Uterus (tissue), 3 donors: ENCODE measurements at regions not wholly inside any gene's neighbourhood (a gene's known extent, or its start where the extent isn't known, plus 50 kb on each side); places are given as distances from the start of the nearest gene placed in this dataset.

Experiments
- DNase-seq, 2 donors: peaks; one replicate each; pipeline ENCODE4 v3.0.0-alpha.2; 2019 to 2020
- H3K27ac ChIP-seq, 2 donors: fragments of 200-600 bp; sonication (generic); 1 replicate in 1 of 2; 2 replicates in 1 of 2; pipeline ENCODE4 v1.5.1; 2016 to 2018
- H3K27me3 ChIP-seq, 2 donors: fragments of 200-600 bp; sonication (generic); one replicate each; pipeline ENCODE4 v1.5.1; 2018 to 2019; ENCODE audit warnings: control low read depth in 1 of 2
- H3K36me3 ChIP-seq, 2 donors: fragments of 200-600 bp; sonication (generic); one replicate each; pipeline ENCODE4 v1.5.1; 2019; ENCODE audit warnings: control low read depth in 1 of 2
- H3K4me1 ChIP-seq, 2 donors: fragments of 200-600 bp; sonication (generic); one replicate each; pipeline ENCODE4 v1.5.1; 2018 to 2019; ENCODE audit warnings: control low read depth in 1 of 2
- H3K4me3 ChIP-seq, 2 donors: fragments of 200-600 bp; sonication (generic); 1 replicate in 1 of 2; 2 replicates in 1 of 2; pipeline ENCODE4 v1.5.1; 2018 to 2019; ENCODE audit warnings: mild to moderate bottlenecking in 1 of 2
- H3K9me3 ChIP-seq, 2 donors: fragments of 200-600 bp; sonication (generic); one replicate each; pipeline ENCODE4 v1.5.1; 2019; ENCODE audit warnings: control low read depth in 1 of 2
- POLR2A ChIP-seq, 2 donors: fragments of 450-650 bp; IDR thresholded peaks; one replicate each; pipeline ENCODE4 v1.6.1; 2016; ENCODE audit warnings: antibody characterized with exemption in 2 of 2, mild to moderate bottlenecking in 1 of 2, moderate library complexity in 1 of 2
- intact Hi-C: fragments of 100-400 bp; cut with DNase I; formaldehyde crosslinking; loops from one replicate; pipeline ENCODE4 v1.15.1; 2023; ENCODE audit warnings: low total_unique reads
- TF ChIP-seq, protein P1 (sequence below), 4 experiments: fragments of 200-600 bp in 2 of 4; fragments of 450-650 bp in 2 of 4; sonication (generic) in 2 of 4; IDR thresholded peaks; one replicate each; pipeline ENCODE4 v1.5.1; 2016 to 2019; ENCODE audit warnings: antibody characterized with exemption in 4 of 4, mild to moderate bottlenecking in 2 of 4, moderate library complexity in 1 of 4
- donor health status: DM: yes; HTN: yes; CAD: no.

DNA sequence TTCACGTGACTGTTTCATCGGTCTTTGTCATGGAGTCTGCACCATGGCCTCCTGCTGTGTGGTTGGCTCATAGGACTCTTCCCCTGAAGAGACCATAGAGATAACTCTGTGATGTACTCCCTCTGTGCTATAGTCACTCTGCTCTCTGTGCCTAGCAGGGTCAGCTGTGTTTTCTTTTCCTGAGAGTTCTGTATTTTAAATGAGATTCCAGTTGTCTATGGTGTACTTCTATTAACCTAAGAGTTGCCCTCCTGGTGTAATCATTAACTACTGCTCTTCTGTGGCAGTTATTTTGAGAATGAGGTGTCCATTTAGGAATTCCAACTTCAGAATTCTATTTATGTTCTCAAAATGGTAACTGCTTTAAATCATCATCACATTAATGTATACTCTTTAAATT lies 114.5 kb upstream of the ARPP21 start:
- no peak for DNase-seq
- Histone ChIP-seq H3K27me3 (no peaks in the 10 kb centered on the region), H3K4me1 (no peaks in the 10 kb centered on the region), H3K36me3 (no peaks in the 10 kb centered on the region), H3K27ac (no peak overlapping the region), H3K9me3 (no peaks in the 10 kb centered on the region), H3K4me3 (no peak overlapping the region)
- intact Hi-C loops = no loop called here
- TF ChIP-seq POLR2A (IDR thresholded peaks at IDR 0.05) = no peak
- TF ChIP-seq, protein P1, sequence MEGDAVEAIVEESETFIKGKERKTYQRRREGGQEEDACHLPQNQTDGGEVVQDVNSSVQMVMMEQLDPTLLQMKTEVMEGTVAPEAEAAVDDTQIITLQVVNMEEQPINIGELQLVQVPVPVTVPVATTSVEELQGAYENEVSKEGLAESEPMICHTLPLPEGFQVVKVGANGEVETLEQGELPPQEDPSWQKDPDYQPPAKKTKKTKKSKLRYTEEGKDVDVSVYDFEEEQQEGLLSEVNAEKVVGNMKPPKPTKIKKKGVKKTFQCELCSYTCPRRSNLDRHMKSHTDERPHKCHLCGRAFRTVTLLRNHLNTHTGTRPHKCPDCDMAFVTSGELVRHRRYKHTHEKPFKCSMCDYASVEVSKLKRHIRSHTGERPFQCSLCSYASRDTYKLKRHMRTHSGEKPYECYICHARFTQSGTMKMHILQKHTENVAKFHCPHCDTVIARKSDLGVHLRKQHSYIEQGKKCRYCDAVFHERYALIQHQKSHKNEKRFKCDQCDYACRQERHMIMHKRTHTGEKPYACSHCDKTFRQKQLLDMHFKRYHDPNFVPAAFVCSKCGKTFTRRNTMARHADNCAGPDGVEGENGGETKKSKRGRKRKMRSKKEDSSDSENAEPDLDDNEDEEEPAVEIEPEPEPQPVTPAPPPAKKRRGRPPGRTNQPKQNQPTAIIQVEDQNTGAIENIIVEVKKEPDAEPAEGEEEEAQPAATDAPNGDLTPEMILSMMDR (IDR thresholded peaks at IDR 0.05) = no peak

DNA sequence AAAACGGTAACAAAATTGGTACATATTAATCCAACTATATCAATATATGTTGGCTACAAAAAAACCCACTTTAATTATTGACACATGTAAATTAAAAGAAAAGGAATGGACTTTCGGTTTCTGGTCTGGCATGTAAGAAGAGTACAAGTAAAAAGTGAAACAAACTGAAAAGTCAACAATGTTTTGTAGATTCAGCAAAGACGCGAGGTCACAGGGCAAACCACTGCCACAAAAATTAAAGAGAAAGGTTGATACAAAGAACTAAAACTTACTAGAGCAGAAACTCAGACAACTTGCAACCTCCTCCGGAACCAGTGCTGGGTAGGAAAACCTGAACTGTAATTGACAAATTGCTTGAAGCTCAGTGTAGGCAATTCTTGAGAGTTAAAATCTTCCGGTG lies 110.6 kb upstream of the ARPP21 start:
- H3K27me3 ChIP-seq = peaks cover 0 to 1% of the 10 kb centered on the region in 2 donors
- intact Hi-C loops = no loop called here
- no peak for DNase-seq
- no peak overlapping the region for H3K4me3 ChIP-seq
- H3K4me1 ChIP-seq = no peaks in the 10 kb centered on the region
- no peaks in the 10 kb centered on the region for H3K36me3 ChIP-seq
- TF ChIP-seq, protein P1 (IDR thresholded peaks at IDR 0.05) = no peak
- no peak for TF ChIP-seq POLR2A (IDR thresholded peaks at IDR 0.05)
- no peaks in the 10 kb centered on the region for H3K9me3 ChIP-seq
- H3K27ac ChIP-seq = no peak overlapping the region

DNA sequence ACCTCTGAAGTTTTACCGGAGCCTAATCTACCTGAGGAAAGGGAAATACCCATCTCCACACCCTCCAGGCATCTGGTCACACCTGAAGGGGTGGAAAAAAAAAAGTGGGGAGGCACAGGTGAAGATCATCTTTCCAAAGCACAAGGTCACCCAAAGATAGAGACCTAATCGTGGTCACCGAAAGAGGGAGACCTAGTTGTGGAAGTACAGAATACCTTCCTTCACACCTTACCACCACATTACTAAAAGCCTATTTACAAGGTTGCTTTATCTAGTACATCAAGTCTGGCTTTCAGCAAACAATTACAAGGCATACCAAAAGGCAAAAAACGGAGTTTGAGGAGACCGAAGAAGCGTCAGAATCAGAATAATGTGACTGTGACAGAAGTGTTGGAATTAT lies 110.0 kb upstream of the ARPP21 start:
- no peaks in the 10 kb centered on the region for H3K4me1 ChIP-seq
- TF ChIP-seq POLR2A (IDR thresholded peaks at IDR 0.05) = no peak
- TF ChIP-seq, protein P1 (IDR thresholded peaks at IDR 0.05) = no peak

DNA sequence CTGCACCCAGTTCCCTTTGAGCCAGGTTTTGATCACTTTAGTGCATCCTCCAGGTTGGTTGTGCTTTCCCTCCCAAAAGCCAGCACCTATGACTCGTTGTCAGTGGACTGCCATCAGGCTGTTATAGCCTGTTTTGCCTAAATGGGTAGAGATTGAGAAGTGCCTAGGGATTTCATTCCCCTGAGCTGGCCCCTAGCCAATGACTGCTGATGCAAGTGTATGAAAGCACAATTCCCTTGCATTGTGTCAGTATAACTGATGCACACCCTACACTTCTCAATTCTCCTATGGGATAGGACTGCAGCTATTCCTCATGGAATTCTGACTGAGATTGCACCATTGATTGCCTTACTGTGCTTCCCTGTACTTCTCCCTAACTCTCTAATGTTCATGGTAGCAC lies 102.1 kb upstream of the ARPP21 start:
- Histone ChIP-seq H3K9me3 (no peaks in the 10 kb centered on the region), H3K27ac (no peak overlapping the region), H3K36me3 (no peaks in the 10 kb centered on the region), H3K27me3 (peaks cover 0 to 4% of the 10 kb centered on the region in 2 donors), H3K4me3 (no peak overlapping the region), H3K4me1 (no peaks in the 10 kb centered on the region)
- no peak for DNase-seq
- intact Hi-C loops = no loop called here
- TF ChIP-seq POLR2A (IDR thresholded peaks at IDR 0.05) = no peak
- TF ChIP-seq, protein P1 (IDR thresholded peaks at IDR 0.05) = no peak

More for the DNA sequence above, 110.0 kb upstream of the ARPP21 start:
- no peak for DNase-seq
- Histone ChIP-seq H3K4me3 (no peak overlapping the region), H3K9me3 (no peaks in the 10 kb centered on the region), H3K27me3 (peaks cover 0 to 4% of the 10 kb centered on the region in 2 donors), H3K36me3 (no peaks in the 10 kb centered on the region), H3K27ac (no peak overlapping the region)
- intact Hi-C loops = no loop called here

DNA sequence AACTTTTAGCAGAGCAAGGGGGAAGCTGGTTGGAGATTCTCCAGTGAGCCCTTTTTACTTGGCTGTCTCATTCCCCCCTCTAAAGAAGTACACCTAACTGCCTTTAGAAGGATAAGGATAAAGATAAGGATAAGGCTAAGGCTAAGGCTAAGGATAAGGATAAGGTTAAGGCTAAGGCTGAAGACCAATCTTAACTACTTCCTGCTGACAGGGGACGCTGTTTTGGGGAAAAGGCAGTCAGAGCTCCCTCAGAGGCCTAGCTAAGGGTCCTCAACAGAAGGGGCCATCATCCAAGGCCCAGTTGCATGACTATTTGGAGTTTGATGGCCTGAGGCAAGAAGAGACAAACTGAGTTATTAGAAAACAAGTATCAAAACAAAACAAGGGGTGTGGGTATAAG lies 94.3 kb upstream of the ARPP21 start:
- Histone ChIP-seq H3K27ac (no peak overlapping the region), H3K4me1 (no peaks in the 10 kb centered on the region), H3K9me3 (no peaks in the 10 kb centered on the region), H3K36me3 (no peaks in the 10 kb centered on the region), H3K4me3 (no peak overlapping the region), H3K27me3 (no peaks in the 10 kb centered on the region)
- intact Hi-C loops = no loop called here
- TF ChIP-seq, protein P1 (IDR thresholded peaks at IDR 0.05) = no peak
- TF ChIP-seq POLR2A (IDR thresholded peaks at IDR 0.05) = no peak
- DNase-seq = no peak
